H9 (cell line): ENCODE measurements at regions not wholly inside any gene's neighbourhood (a gene's known extent, or its start where the extent isn't known, plus 50 kb on each side); places are given as distances from the start of the nearest gene placed in this dataset.

Experiments used
- DNase-seq: peaks from one replicate; pipeline ENCODE4 v3.0.0-alpha.2; 2017
- H2AFZ ChIP-seq: one replicate; pipeline ENCODE4 v1.6.1; 2013; ENCODE audit warnings: mild to moderate bottlenecking, low read length, control low read depth, moderate library complexity
- H2AK5ac ChIP-seq: 2 replicates; pipeline ENCODE4 v1.6.1; 2013; ENCODE audit warnings: low read length, control low read depth, mixed read lengths; ENCODE audit not compliant: insufficient read length
- H2BK120ac ChIP-seq: one replicate; pipeline ENCODE4 v1.6.1; 2013; ENCODE audit warnings: low read depth, mild to moderate bottlenecking, low read length, control low read depth, inconsistent platforms; ENCODE audit not compliant: poor library complexity, severe bottlenecking
- H2BK12ac ChIP-seq: 2 replicates; pipeline ENCODE4 v1.6.1; 2013; ENCODE audit warnings: low read length, control low read depth, mixed read lengths, low read depth; ENCODE audit not compliant: insufficient read length
- H2BK15ac ChIP-seq: 2 replicates; pipeline ENCODE4 v1.6.1; 2013; ENCODE audit warnings: low read depth, low read length, control low read depth
- H2BK20ac ChIP-seq: one replicate; pipeline ENCODE4 v1.6.1; 2013; ENCODE audit warnings: low read depth, mild to moderate bottlenecking, low read length, control low read depth, inconsistent platforms; ENCODE audit not compliant: poor library complexity, severe bottlenecking
- H2BK5ac ChIP-seq: 2 replicates; pipeline ENCODE4 v1.6.1; 2013; ENCODE audit warnings: low read length, control low read depth, mixed read lengths; ENCODE audit not compliant: insufficient read length
- H3K14ac ChIP-seq: 2 replicates; pipeline ENCODE4 v1.6.1; 2013; ENCODE audit warnings: low read length, control low read depth; ENCODE audit not compliant: insufficient read depth
- H3K18ac ChIP-seq: 2 replicates; pipeline ENCODE4 v1.6.1; 2013; ENCODE audit warnings: low read depth, mild to moderate bottlenecking, mixed read lengths, low read length, control low read depth; ENCODE audit not compliant: insufficient read length
- H3K23ac ChIP-seq: 2 replicates; pipeline ENCODE4 v1.6.1; 2013; ENCODE audit warnings: low read length, control low read depth, mixed read lengths, low read depth; ENCODE audit not compliant: insufficient read length
- H3K23me2 ChIP-seq: 2 replicates; pipeline ENCODE4 v1.6.1; 2013; ENCODE audit warnings: low read depth, mild to moderate bottlenecking, mixed read lengths, low read length, control low read depth; ENCODE audit not compliant: insufficient read length, poor library complexity, severe bottlenecking
- H3K27ac ChIP-seq: 2 replicates; pipeline ENCODE4 v1.5.1; 2013; ENCODE audit warnings: low read length, control low read depth, mixed read lengths, low read depth; ENCODE audit not compliant: insufficient read length
- H3K27me3 ChIP-seq: 2 replicates; pipeline ENCODE4 v1.6.1; 2013; ENCODE audit warnings: low read length, control low read depth, inconsistent platforms; ENCODE audit not compliant: insufficient read depth
- H3K4ac ChIP-seq: 2 replicates; pipeline ENCODE4 v1.6.1; 2013; ENCODE audit warnings: low read depth, mild to moderate bottlenecking, control low read depth, inconsistent platforms, low read length, moderate library complexity
- H3K4me1 ChIP-seq: 2 replicates; pipeline ENCODE4 v1.6.1; 2013; ENCODE audit warnings: low read length, control low read depth, inconsistent platforms; ENCODE audit not compliant: insufficient read depth
- H3K4me2 ChIP-seq: 2 replicates; pipeline ENCODE4 v1.6.1; 2013; ENCODE audit warnings: low read length, control low read depth, mixed read lengths; ENCODE audit not compliant: insufficient read length, insufficient read depth
- H3K56ac ChIP-seq: 2 replicates; pipeline ENCODE4 v1.6.1; 2013; ENCODE audit warnings: low read depth, mild to moderate bottlenecking, mixed read lengths, low read length, control low read depth; ENCODE audit not compliant: insufficient read length
- H3K79me1 ChIP-seq: 2 replicates; pipeline ENCODE4 v1.6.1; 2013; ENCODE audit warnings: low read depth, mild to moderate bottlenecking, moderate library complexity, low read length, control low read depth, inconsistent platforms; ENCODE audit not compliant: insufficient read depth, poor library complexity, severe bottlenecking
- H3K79me2 ChIP-seq: 2 replicates; pipeline ENCODE4 v1.6.1; 2013; ENCODE audit warnings: low read length, control low read depth, inconsistent platforms; ENCODE audit not compliant: insufficient read depth
- H3K9ac ChIP-seq: 2 replicates; pipeline ENCODE4 v1.6.1; 2013; ENCODE audit warnings: low read length, control low read depth, mixed read lengths; ENCODE audit not compliant: insufficient read length; ENCODE audit errors: extremely low read depth
- H3K9me3 ChIP-seq: one replicate; pipeline ENCODE4 v1.6.1; 2013; ENCODE audit warnings: low read depth, low read length, inconsistent platforms; ENCODE audit not compliant: control insufficient read depth
- H3T11ph ChIP-seq: one replicate; pipeline ENCODE4 v1.6.1; 2013; ENCODE audit warnings: mild to moderate bottlenecking, low read length, control low read depth, inconsistent platforms
- H4K20me1 ChIP-seq: one replicate; pipeline ENCODE4 v1.6.1; 2013; ENCODE audit not compliant: control insufficient read depth, insufficient read length, insufficient read depth
- H4K5ac ChIP-seq: 2 replicates; pipeline ENCODE4 v1.6.1; 2013; ENCODE audit warnings: low read depth, mild to moderate bottlenecking, mixed read lengths, low read length, control low read depth; ENCODE audit not compliant: insufficient read length
- H4K8ac ChIP-seq: replicated peaks from 2 replicates; pipeline ENCODE4 v1.6.1; 2013; ENCODE audit warnings: low read length, control low read depth, mixed read lengths, low read depth; ENCODE audit not compliant: insufficient read length
- H4K91ac ChIP-seq: 2 replicates; pipeline ENCODE4 v1.6.1; 2013; ENCODE audit warnings: low read depth, mild to moderate bottlenecking, moderate library complexity, mixed read lengths, low read length, control low read depth; ENCODE audit not compliant: insufficient read length
- H3K27ac Mint-ChIP-seq, 3 experiments: 2 replicates in 2 of 3; 3 replicates in 1 of 3; pipeline ENCODE4 v1.8.0; 2020 to 2021; ENCODE audit warnings: mixed read lengths in 3 of 3, mild to moderate bottlenecking in 1 of 3, moderate library complexity in 1 of 3
- H3K27me3 Mint-ChIP-seq: 2 replicates; pipeline ENCODE4 v1.8.0; 2021; ENCODE audit warnings: low read depth, mild to moderate bottlenecking, moderate library complexity, mixed read lengths
- H3K36me3 Mint-ChIP-seq, 3 experiments: 2 replicates in 2 of 3; 3 replicates in 1 of 3; pipeline ENCODE4 v1.8.0; 2020 to 2021; ENCODE audit warnings: low read depth in 3 of 3, mixed read lengths in 3 of 3; ENCODE audit not compliant: insufficient read depth in 1 of 3
- H3K4me1 Mint-ChIP-seq, 2 experiments: 2 replicates each; pipeline ENCODE4 v1.8.0; 2020; ENCODE audit warnings: mixed read lengths in 2 of 2
- H3K4me3 Mint-ChIP-seq, 2 experiments: 2 replicates in 1 of 2; 3 replicates in 1 of 2; pipeline ENCODE4 v1.8.0; 2020 to 2021; ENCODE audit warnings: mild to moderate bottlenecking in 2 of 2, mixed read lengths in 2 of 2, moderate library complexity in 1 of 2
- H3K9me3 Mint-ChIP-seq, 2 experiments: 2 replicates in 1 of 2; 3 replicates in 1 of 2; pipeline ENCODE4 v1.8.0; 2020; ENCODE audit warnings: mild to moderate bottlenecking in 2 of 2, mixed read lengths in 2 of 2, moderate library complexity in 1 of 2
- CTCF ChIP-seq: fragments of 200-600 bp; sonication (generic); conservative IDR thresholded peaks from 3 replicates; pipeline ENCODE4 v1.8.0; 2021; ENCODE audit warnings: antibody characterized with exemption, mild to moderate bottlenecking
- WGBS: extraction: QIAGEN DNeasy Blood & Tissue Kit; methylation state at CpG from one replicate; pipeline ENCODE4 v1.1.7; 2013; ENCODE audit warnings: missing lambda C conversion rate, low lambda C conversion rate, mixed read lengths; ENCODE audit not compliant: insufficient read length; ENCODE audit errors: extremely low coverage; 5-methylcytosine and 5-hydroxymethylcytosine counted together

- Histone ChIP-seq H2BK12ac (no peak overlapping the region), H3T11ph (no peak overlapping the region), H4K91ac (no peak overlapping the region), H3K79me2 (no peaks in the 10 kb centered on the region), H4K5ac (no peak overlapping the region), H3K79me1 (no peaks in the 10 kb centered on the region), H3K4ac (no peak overlapping the region), H3K23ac (no peak overlapping the region), H2BK20ac (no peak overlapping the region), H3K27ac (no peak overlapping the region), H3K18ac (no peak overlapping the region), H3K14ac (no peak overlapping the region), H2BK5ac (no peak overlapping the region), H4K8ac (no peak overlapping the region), H3K4me1 (no peaks in the 10 kb centered on the region), H3K9ac (no peak overlapping the region), H2AFZ (no peak overlapping the region), H3K27me3 (no peaks in the 10 kb centered on the region), H2BK15ac (no peak overlapping the region), H2BK120ac (no peak overlapping the region), H4K20me1 (no peaks in the 10 kb centered on the region), H3K9me3 (no peaks in the 10 kb centered on the region), H3K56ac (no peak overlapping the region), H3K4me2 (no peak overlapping the region), H3K23me2 (no peaks in the 10 kb centered on the region), H2AK5ac (no peak overlapping the region)
- peaks cover 0 to 10% (median 0%) of the 10 kb centered on the region in 3 experiments; a peak in 3 of 7 replicates for H3K36me3 Mint-ChIP-seq
- no peak overlapping the region for H3K27ac Mint-ChIP-seq
- H3K4me3 Mint-ChIP-seq, result no peak overlapping the region
- H3K27me3 Mint-ChIP-seq, result no peaks in the 10 kb centered on the region; the same call in none of the 2 replicates
- WGBS, result no CpG with 5 or more reads among the region's 7 CpGs
- H3K4me1 Mint-ChIP-seq, result no peaks in the 10 kb centered on the region
- DNase-seq, result no peak
- no peak for TF ChIP-seq CTCF
- H3K9me3 Mint-ChIP-seq, result peaks cover 11 to 15% of the 10 kb centered on the region in 2 experiments
These were observed 118.9 kb upstream of the KLF14 start for GRCh38 chr7:130852867-130853266.
